Activated naive CD4-positive, alpha-beta T cell treated with anti-CD3 and anti-CD28 coated beads, Interleukin-2, amount 50 U/mL, for 24 hours (primary cell): ENCODE measurements at regions not wholly inside any gene's neighbourhood (a gene's known extent, or its start where the extent isn't known, plus 50 kb on each side); places are given as distances from the start of the nearest gene placed in this dataset.
"Not testable (repeated sequence)": the region's sequence is repeated elsewhere in the genome, so short reads cannot be mapped to it uniquely, and the experiment has no call there.

Experiments used
- H3K27ac Mint-ChIP-seq: one replicate; pipeline ENCODE4 v1.8.0; 2021; ENCODE audit warnings: mild to moderate bottlenecking, mixed read lengths
- H3K27me3 Mint-ChIP-seq: one replicate; pipeline ENCODE4 v1.8.0; 2021; ENCODE audit warnings: mixed read lengths
- H3K36me3 Mint-ChIP-seq: one replicate; pipeline ENCODE4 v1.8.0; 2021; ENCODE audit warnings: mixed read lengths
- H3K4me1 Mint-ChIP-seq: one replicate; pipeline ENCODE4 v1.8.0; 2021; ENCODE audit warnings: mixed read lengths
- H3K4me3 Mint-ChIP-seq: one replicate; pipeline ENCODE4 v1.8.0; 2021; ENCODE audit warnings: mild to moderate bottlenecking, mixed read lengths
- H3K9me3 Mint-ChIP-seq: one replicate; pipeline ENCODE4 v1.8.0; 2021; ENCODE audit warnings: mixed read lengths

- no peaks in the 10 kb centered on the region for H3K36me3 Mint-ChIP-seq
- no peaks in the 10 kb centered on the region for H3K4me1 Mint-ChIP-seq
- H3K4me3 Mint-ChIP-seq = no peak overlapping the region
- no peaks in the 10 kb centered on the region for H3K27me3 Mint-ChIP-seq
- H3K9me3 Mint-ChIP-seq = no peaks in the 10 kb centered on the region
- no peak overlapping the region for H3K27ac Mint-ChIP-seq
These were observed 485.2 kb downstream of the PLPP3 start for GRCh38 chr1:56094168-56094567.

DNA sequence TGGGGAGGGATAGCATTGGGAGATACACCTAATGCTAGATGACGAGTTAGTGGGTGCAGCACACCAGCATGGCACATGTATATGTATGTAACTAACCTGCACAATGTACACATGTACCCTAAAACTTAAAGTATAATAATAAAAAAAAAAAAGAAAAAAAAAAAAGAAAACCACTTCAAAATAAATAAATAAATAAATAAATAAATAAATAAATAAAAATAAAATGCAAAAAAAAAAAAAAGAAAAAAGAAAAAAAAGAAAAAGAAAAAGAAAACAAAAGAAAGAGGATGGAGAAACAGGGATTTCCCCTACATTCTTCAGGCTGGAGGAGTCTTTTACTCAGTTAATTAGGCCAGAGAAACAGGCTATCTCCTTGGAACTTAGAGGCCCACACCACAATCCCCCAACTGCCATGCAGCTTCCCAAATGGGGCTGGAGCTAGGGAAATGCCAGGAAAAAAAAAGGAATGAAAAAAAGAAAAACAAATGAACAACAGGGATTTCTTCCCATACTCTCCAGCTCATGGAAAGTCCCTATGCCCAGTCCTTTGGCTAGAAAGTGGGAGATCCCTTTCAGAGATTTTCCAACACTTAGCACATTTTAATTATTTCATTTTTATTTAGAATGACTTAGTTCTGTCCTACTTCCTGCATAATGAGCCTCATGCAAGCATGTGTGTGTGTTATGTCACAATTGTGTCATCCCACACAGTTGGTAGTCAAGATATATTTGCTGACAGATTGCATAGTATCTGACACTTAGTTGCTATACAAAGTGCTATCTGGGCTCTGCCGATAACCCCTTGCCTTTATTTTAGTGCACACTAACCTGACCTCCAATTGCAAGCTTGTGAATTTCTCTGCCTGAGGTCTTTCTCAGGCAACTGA is 486.4 kb downstream of the PLPP3 start:
- Mint-ChIP-seq H3K27me3 (no peaks in the 10 kb centered on the region), H3K4me3 (no peak overlapping the region), H3K27ac (no peak overlapping the region), H3K36me3 (no peaks in the 10 kb centered on the region), H3K4me1 (no peaks in the 10 kb centered on the region), H3K9me3 (peaks cover 6% of the 10 kb centered on the region)

DNA sequence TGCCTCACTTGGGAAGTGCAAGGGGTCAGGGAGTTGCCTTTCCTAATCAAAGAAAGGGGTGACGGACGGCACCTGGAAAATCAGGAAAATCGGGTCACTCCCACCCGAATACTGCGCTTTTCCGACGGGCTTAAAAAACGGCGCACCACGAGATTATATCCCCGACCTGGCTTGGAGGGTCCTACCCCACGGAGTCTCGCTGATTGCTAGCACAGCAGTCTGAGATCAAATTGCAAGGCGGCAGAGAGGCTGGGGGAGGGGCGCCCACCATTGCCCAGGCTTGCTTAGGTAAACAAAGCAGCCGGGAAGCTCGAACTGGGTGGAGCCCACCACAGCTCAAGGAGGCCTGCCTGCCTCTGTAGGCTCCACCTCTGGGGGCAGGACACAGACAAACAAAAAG is 489.5 kb downstream of the PLPP3 start:
- H3K4me3 Mint-ChIP-seq, H3K27ac Mint-ChIP-seq, H3K36me3 Mint-ChIP-seq, H3K4me1 Mint-ChIP-seq, H3K9me3 Mint-ChIP-seq, H3K27me3 Mint-ChIP-seq: not testable (repeated sequence)

- Mint-ChIP-seq H3K4me3 (no peak overlapping the region), H3K27me3 (peaks cover 1% of the 10 kb centered on the region), H3K4me1 (no peaks in the 10 kb centered on the region), H3K9me3 (peaks cover 6% of the 10 kb centered on the region), H3K36me3 (no peaks in the 10 kb centered on the region), H3K27ac (no peak overlapping the region)
These were observed 495.1 kb downstream of the PLPP3 start for GRCh38 chr1:56084246-56084645.

GRCh38 chr1:56081736-56082135 is 497.6 kb downstream of the PLPP3 start:
- Mint-ChIP-seq H3K4me3 (no peak overlapping the region), H3K9me3 (no peaks in the 10 kb centered on the region), H3K36me3 (no peaks in the 10 kb centered on the region), H3K27ac (no peak overlapping the region), H3K4me1 (no peaks in the 10 kb centered on the region), H3K27me3 (peaks cover 1% of the 10 kb centered on the region)

GRCh38 chr1:56081173-56081572 is 498.2 kb downstream of the PLPP3 start:
- Mint-ChIP-seq H3K4me3 (no peak overlapping the region), H3K4me1 (no peaks in the 10 kb centered on the region), H3K27ac (no peak overlapping the region), H3K9me3 (no peaks in the 10 kb centered on the region), H3K27me3 (peaks cover 1% of the 10 kb centered on the region), H3K36me3 (no peaks in the 10 kb centered on the region)

DNA sequence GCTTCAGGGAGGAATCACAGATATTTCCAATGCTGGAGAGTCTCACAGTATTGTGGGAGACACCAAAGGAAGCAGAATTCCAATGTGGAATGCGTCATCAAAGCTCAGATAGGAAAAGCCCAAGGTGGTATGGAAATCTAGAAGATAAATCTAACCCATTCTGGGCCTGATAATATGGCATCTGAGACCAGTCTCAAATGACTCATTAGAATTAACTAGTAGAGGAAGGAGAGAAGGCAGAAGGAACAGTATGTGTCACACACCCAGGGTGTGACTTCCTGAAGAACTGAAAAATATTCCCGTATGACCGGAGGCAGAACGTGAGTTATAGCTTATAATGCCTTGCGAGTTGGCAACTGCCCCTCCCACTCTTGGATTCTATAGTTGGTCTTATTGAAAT is 499.2 kb downstream of the PLPP3 start:
- Mint-ChIP-seq H3K27me3 (peaks cover 1% of the 10 kb centered on the region), H3K36me3 (no peaks in the 10 kb centered on the region)

GRCh38 chr1:56079391-56079790 is 500.0 kb downstream of the PLPP3 start:
- Mint-ChIP-seq H3K27me3 (peaks cover 1% of the 10 kb centered on the region), H3K36me3 (no peaks in the 10 kb centered on the region), H3K4me3 (no peak overlapping the region), H3K27ac (no peak overlapping the region), H3K4me1 (no peaks in the 10 kb centered on the region), H3K9me3 (peaks cover 8% of the 10 kb centered on the region)

More for the DNA sequence above, 499.2 kb downstream of the PLPP3 start:
- Mint-ChIP-seq H3K4me3 (no peak overlapping the region), H3K4me1 (no peaks in the 10 kb centered on the region), H3K27ac (no peak overlapping the region), H3K9me3 (peaks cover 8% of the 10 kb centered on the region)

- H3K4me3 Mint-ChIP-seq = no peak overlapping the region
- peaks cover 8% of the 10 kb centered on the region for H3K9me3 Mint-ChIP-seq
- H3K36me3 Mint-ChIP-seq = no peaks in the 10 kb centered on the region
- no peaks in the 10 kb centered on the region for H3K27me3 Mint-ChIP-seq
- no peaks in the 10 kb centered on the region for H3K4me1 Mint-ChIP-seq
- H3K27ac Mint-ChIP-seq = no peak overlapping the region
These were observed 502.2 kb downstream of the PLPP3 start for GRCh38 chr1:56077206-56077605.

DNA sequence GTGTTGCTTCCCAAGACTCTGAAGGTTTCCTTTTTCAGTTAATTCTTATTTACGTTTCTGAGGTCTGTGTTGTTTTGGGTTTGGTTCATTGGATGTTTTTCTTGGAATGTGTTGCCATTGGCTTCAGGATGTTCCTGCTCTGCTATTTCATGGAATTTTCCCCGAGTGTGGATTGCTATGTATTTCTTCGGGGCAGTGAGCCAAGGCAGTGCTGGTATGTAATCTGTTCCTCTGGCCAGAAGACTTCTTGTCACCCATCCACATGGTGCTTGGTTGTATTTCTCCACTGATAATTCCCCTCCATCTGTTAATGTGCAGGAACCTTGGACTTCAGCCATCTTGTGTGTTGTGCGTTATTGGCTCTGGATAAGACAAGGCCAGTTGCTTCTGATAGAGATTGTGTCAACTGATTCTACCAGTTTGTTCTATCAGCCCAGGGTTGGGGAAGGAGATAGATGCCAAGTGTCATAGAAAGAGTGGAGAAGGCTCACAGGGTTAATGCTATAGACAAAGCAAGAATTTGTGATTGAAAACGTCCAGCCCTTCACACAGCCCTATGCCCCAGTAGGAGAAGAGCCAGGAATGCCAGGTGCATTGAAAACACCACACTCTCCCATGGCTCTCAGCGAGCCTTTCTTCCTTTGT is 505.2 kb downstream of the PLPP3 start:
- peaks cover 8% of the 10 kb centered on the region for H3K9me3 Mint-ChIP-seq
- no peak overlapping the region for H3K27ac Mint-ChIP-seq
- H3K36me3 Mint-ChIP-seq = no peaks in the 10 kb centered on the region
- no peaks in the 10 kb centered on the region for H3K4me1 Mint-ChIP-seq
- H3K27me3 Mint-ChIP-seq = no peaks in the 10 kb centered on the region
- no peak overlapping the region for H3K4me3 Mint-ChIP-seq

DNA sequence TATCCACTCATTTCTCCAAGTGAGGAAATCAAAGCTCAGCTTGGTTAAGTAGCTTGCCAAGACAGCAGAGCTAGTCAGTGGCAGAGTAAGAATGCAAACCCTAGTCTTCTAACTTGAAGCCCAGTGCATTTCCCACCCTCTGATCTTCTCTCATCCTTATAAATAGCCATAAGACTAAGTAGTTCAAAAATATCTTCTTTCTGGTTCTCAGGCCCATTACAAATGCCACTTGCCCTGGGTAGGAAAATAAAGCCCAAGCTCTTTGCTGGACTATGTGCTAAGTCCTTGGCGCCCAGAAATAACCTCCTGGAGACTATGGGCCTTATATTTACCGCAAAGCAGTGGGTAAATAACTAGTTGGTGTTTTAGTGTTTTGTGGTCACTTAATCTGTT is 505.8 kb downstream of the PLPP3 start:
- no peak overlapping the region for H3K27ac Mint-ChIP-seq
- H3K27me3 Mint-ChIP-seq = no peaks in the 10 kb centered on the region
- peaks cover 8% of the 10 kb centered on the region for H3K9me3 Mint-ChIP-seq
- H3K4me3 Mint-ChIP-seq = no peak overlapping the region
- no peaks in the 10 kb centered on the region for H3K36me3 Mint-ChIP-seq
- H3K4me1 Mint-ChIP-seq = no peaks in the 10 kb centered on the region

GRCh38 chr1:56073206-56073605 is 506.2 kb downstream of the PLPP3 start:
- Mint-ChIP-seq H3K4me3 (no peak overlapping the region), H3K36me3 (no peaks in the 10 kb centered on the region), H3K9me3 (peaks cover 8% of the 10 kb centered on the region), H3K27ac (no peak overlapping the region), H3K4me1 (no peaks in the 10 kb centered on the region), H3K27me3 (no peaks in the 10 kb centered on the region)

DNA sequence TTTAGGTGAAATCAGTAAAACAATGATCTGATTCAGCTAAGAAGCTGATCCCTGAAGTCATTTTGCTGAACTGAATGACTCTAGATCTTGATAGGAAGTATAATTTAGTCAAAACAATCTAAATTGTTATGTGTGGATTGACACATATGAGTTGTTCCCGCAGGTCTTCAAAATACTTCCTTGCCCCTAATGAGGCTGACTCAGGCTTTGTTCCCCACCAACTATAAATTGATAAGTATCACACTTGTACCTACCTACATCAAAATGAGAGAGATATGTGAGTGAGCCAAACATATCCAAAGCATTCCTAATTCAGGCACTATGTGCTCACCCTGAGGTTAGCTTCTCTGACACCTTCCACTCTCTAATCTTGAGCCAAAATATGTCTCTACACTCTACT is 507.1 kb downstream of the PLPP3 start:
- H3K4me1 Mint-ChIP-seq = no peaks in the 10 kb centered on the region
- no peaks in the 10 kb centered on the region for H3K27me3 Mint-ChIP-seq
- H3K27ac Mint-ChIP-seq = no peak overlapping the region
- peaks cover 8% of the 10 kb centered on the region for H3K9me3 Mint-ChIP-seq
- H3K4me3 Mint-ChIP-seq = no peak overlapping the region
- no peaks in the 10 kb centered on the region for H3K36me3 Mint-ChIP-seq

DNA sequence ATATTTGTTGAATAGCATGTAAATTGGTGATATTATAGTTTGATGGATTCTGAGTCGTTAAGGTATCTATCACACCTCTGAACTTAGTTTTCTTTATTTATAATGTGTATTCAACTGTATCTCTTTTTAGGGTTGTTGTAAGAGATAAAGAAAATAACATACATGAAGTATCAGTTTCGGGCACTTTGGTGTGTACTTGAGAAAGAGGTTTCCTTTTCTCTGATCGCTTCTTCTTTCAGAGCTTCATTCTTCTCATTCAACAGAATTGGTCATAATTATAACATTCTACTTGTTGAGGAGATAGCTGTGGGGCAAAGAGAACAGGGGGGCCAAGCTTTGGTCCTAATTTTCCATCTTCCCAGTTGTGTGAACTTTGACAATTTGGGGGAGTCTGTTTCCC is 508.0 kb downstream of the PLPP3 start:
- H3K4me3 Mint-ChIP-seq = no peak overlapping the region
- H3K9me3 Mint-ChIP-seq = peaks cover 8% of the 10 kb centered on the region
- no peaks in the 10 kb centered on the region for H3K27me3 Mint-ChIP-seq
- H3K4me1 Mint-ChIP-seq = no peaks in the 10 kb centered on the region
- H3K27ac Mint-ChIP-seq = no peak overlapping the region
- no peaks in the 10 kb centered on the region for H3K36me3 Mint-ChIP-seq

DNA sequence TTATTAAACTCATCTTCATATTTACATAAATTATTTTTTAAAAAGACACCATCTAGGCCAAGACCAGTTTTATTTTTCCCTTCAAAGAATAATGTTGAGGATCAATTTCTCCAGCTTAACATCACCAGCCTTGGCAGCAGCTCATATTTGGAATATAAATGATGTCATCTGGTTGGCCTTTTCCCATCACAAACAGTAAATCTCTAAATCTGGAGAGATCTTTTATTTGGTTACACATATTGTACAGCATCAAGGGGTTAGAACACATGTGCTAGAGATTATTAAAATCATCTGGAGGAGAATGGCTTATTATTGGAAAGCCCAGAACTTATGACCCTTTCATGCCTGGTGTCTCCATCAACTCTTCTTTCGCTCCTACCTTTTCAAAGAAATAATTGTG is 508.8 kb downstream of the PLPP3 start:
- Mint-ChIP-seq H3K36me3 (no peaks in the 10 kb centered on the region), H3K27ac (no peak overlapping the region), H3K27me3 (no peaks in the 10 kb centered on the region), H3K4me3 (no peak overlapping the region), H3K4me1 (no peaks in the 10 kb centered on the region), H3K9me3 (peaks cover 3% of the 10 kb centered on the region)

GRCh38 chr1:56069824-56070223 is 509.5 kb downstream of the PLPP3 start:
- H3K27me3 Mint-ChIP-seq = no peaks in the 10 kb centered on the region
- H3K4me1 Mint-ChIP-seq = no peaks in the 10 kb centered on the region
- no peaks in the 10 kb centered on the region for H3K9me3 Mint-ChIP-seq
- H3K36me3 Mint-ChIP-seq = no peaks in the 10 kb centered on the region
- no peak overlapping the region for H3K27ac Mint-ChIP-seq
- no peak overlapping the region for H3K4me3 Mint-ChIP-seq
